ENCODE measurements at regions not wholly inside any gene's neighbourhood (a gene's known extent, or its start where the extent isn't known, plus 50 kb on each side); places are given as distances from the start of the nearest gene placed in this dataset.

GRCh38 chr9:14401911-14402310 lies 88.0 kb upstream of the NFIB start:
- TF ChIP-seq CTCF (IDR thresholded peaks at IDR 0.05) (no peak), POLR2A (IDR thresholded peaks at IDR 0.05) (no peak), EP300 (IDR thresholded peaks at IDR 0.05) (no peak)
